ENCODE measurements at regions not wholly inside any gene's neighbourhood (a gene's known extent, or its start where the extent isn't known, plus 50 kb on each side); places are given as distances from the start of the nearest gene placed in this dataset.

DNA sequence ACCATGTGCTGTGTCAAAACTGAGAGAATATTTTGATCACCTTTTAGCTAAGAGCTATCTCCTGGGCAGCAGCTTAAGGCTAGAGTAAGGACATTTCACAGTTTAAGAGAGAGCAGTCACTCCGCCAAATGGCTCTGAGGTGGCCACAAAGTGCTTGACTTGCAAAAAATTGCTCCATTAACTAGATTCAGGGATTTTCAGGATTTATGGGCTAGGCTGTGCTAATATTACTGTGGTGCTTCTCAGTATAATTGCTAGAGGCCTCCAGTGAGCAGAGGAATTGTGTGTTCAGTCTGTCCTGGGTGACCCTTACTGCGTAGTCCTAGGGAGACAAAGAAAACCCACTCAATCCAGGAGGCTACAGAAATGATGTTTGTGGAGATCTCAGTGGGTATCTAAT lies 65.2 kb downstream of the PALM2AKAP2 start:
- ChIA-PET CTCF (interaction anchor here (1.5 kb wide), 1 partner anchor 11 kb away, joined by 3 read pairs; no protein-coding TSS in a partner anchor), POLR2A (no interaction called here)
- ATAC-seq, result no peak
- DNase-seq (ENCODE audit: low read depth in 1 of 2, low spot score in 1 of 2), result no peak
- no peak for FAIRE-seq
- H3K9me3 ChIP-seq, result no peaks in the 10 kb centered on the region
- WGBS (ENCODE audit: missing lambda C conversion rate), result 66% methylated on average over 2 of the region's 2 CpGs
- no peak overlapping the region for H3K4me3 ChIP-seq
- H3K27ac ChIP-seq, result no peak overlapping the region
- TF ChIP-seq FOXS1 (CRISPR knock-in tag; IDR thresholded peaks at IDR 0.05) (no peak), MAFK (IDR thresholded peaks at IDR 0.05; ENCODE audit: partially characterized antibody) (peak; percentile 65)
- H3K4me1 ChIP-seq, result no peaks in the 10 kb centered on the region
- no peak overlapping the region for H3K4me2 ChIP-seq

GRCh38 chr9:109846776-109847175 lies 66.8 kb downstream of the PALM2AKAP2 start:
- WGBS (ENCODE audit: missing lambda C conversion rate), result 30% methylated on average over 4 of the region's 4 CpGs
- ATAC-seq (no peak), FAIRE-seq (no peak), DNase-seq (ENCODE audit: low read depth in 1 of 2, low spot score in 1 of 2) (no peak)
- POLR2A ChIA-PET, result no interaction called here
- CTCF ChIA-PET, result interaction anchor here (0.9 to 1.1 kb wide), 2 partner anchors 28 to 305 kb away, joined by 3 read pairs; no protein-coding TSS in a partner anchor
- Histone ChIP-seq H3K9me3 (no peaks in the 10 kb centered on the region), H3K4me1 (no peaks in the 10 kb centered on the region), H3K4me3 (no peak overlapping the region), H3K27ac (no peak overlapping the region), H3K4me2 (no peak overlapping the region)
- TF ChIP-seq MAZ (IDR thresholded peaks at IDR 0.05; ENCODE audit: borderline replicate concordance, low read depth, low read length), result no peak
- no peak for TF ChIP-seq HOXA7 (CRISPR knock-in tag; IDR thresholded peaks at IDR 0.05)
- TF ChIP-seq RAD21 (conservative IDR thresholded peaks at IDR 0.05 in 1 of 2, IDR thresholded peaks at IDR 0.05 in 1 of 2), result no peak
- TF ChIP-seq HDAC2 (IDR thresholded peaks at IDR 0.05), result no peak
- TF ChIP-seq REST (IDR thresholded peaks at IDR 0.05), result no peak
- TF ChIP-seq, protein P1, sequence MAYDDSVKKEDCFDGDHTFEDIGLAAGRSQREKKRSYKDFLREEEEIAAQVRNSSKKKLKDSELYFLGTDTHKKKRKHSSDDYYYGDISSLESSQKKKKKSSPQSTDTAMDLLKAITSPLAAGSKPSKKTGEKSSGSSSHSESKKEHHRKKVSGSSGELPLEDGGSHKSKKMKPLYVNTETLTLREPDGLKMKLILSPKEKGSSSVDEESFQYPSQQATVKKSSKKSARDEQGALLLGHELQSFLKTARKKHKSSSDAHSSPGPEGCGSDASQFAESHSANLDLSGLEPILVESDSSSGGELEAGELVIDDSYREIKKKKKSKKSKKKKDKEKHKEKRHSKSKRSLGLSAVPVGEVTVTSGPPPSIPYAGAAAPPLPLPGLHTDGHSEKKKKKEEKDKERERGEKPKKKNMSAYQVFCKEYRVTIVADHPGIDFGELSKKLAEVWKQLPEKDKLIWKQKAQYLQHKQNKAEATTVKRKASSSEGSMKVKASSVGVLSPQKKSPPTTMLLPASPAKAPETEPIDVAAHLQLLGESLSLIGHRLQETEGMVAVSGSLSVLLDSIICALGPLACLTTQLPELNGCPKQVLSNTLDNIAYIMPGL (CRISPR knock-in tag; IDR thresholded peaks at IDR 0.05; ENCODE audit: borderline replicate concordance), result no peak
- no peak for TF ChIP-seq HES2 (IDR thresholded peaks at IDR 0.05)

- POLR2A ChIA-PET, result no interaction called here
- Histone ChIP-seq H3K4me3 (no peak overlapping the region), H3K4me2 (no peak overlapping the region), H3K9me3 (no peaks in the 10 kb centered on the region), H3K27ac (no peak overlapping the region), H3K4me1 (no peaks in the 10 kb centered on the region)
- CTCF ChIA-PET, result interaction anchor here (1.4 kb wide), 1 partner anchor 205 kb away, joined by 3 read pairs; no protein-coding TSS in a partner anchor
- TF ChIP-seq ZC3H11A (IDR thresholded peaks at IDR 0.05) (no peak), HOXB5 (CRISPR knock-in tag; IDR thresholded peaks at IDR 0.05) (no peak), JUN (IDR thresholded peaks at IDR 0.05) (no peak), JUNB (IDR thresholded peaks at IDR 0.05) (no peak), NR3C1 (IDR thresholded peaks at IDR 0.05) (no peak), NFE2L2 (conservative IDR thresholded peaks at IDR 0.05; ENCODE audit: low read length) (no peak), HEYL (CRISPR knock-in tag; IDR thresholded peaks at IDR 0.05) (no peak), BCL3 (IDR thresholded peaks at IDR 0.05) (no peak), EHMT2 (IDR thresholded peaks at IDR 0.05; ENCODE audit: low read depth) (no peak), RARB (CRISPR knock-in tag; IDR thresholded peaks at IDR 0.05) (no peak)
- DNase-seq (ENCODE audit: low read depth in 1 of 2, low spot score in 1 of 2), result no peak
- WGBS (ENCODE audit: missing lambda C conversion rate), result 3% methylated on average over 2 of the region's 2 CpGs
- no peak for ATAC-seq
- no peak for FAIRE-seq
Observed at GRCh38 chr9:109852556-109852955, 72.6 kb downstream of the PALM2AKAP2 start.

Data from A549 (cell line).